ENCODE measurements at regions not wholly inside any gene's neighbourhood (a gene's known extent, or its start where the extent isn't known, plus 50 kb on each side); places are given as distances from the start of the nearest gene placed in this dataset.

DNA sequence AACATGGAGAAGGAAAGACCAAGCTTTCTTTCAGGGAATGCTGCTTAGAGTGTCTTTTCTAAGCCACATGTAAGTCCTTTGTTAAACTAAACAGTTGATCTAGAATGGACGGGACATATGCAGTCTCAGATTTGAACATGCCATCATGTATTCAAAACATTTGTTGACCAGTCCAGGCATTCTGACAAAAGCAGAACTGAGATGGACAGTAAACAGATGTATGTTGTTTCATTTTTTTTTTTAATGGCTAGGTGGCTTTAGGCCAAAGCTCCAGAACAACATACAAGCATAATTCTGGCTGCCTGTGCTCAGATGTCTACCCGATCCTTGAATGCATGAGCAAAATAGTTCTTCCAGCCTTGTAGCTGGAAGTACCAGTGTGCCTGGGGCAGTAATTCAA lies 1211.4 kb upstream of the FAM98A start:
- no peaks in the 10 kb centered on the region for H3K4me1 ChIP-seq (replicated peaks; ENCODE audit: insufficient read depth)
- no peak for DNase-seq
- intact Hi-C loops (cut with micrococcal nuclease; ENCODE audit: unreplicated experiment): no loop called here
- no peak overlapping the region for H3K4me3 ChIP-seq
- H3K36me3 ChIP-seq (ENCODE audit: low read depth): no peaks in the 10 kb centered on the region
- no TSS peak for BruUV-seq (replicated peaks)
- H3K4me2 ChIP-seq: no peak overlapping the region
- H3K79me2 ChIP-seq (ENCODE audit: low read depth): no peaks in the 10 kb centered on the region
- H3F3A ChIP-seq (ENCODE audit: insufficient read depth, low read depth): no peaks in the 10 kb centered on the region
- no peak overlapping the region for H3K27ac ChIP-seq
- ChIA-PET POLR2A (ENCODE audit: unreplicated experiment) (no interaction called here), CTCF (no interaction called here)
- H4K20me1 ChIP-seq (ENCODE audit: insufficient read depth): no peaks in the 10 kb centered on the region
- peaks cover 11% of the 10 kb centered on the region; the same call in 1 of the 2 replicates for H3K27me3 ChIP-seq (ENCODE audit: insufficient read depth, low read depth)
- no peaks in the 10 kb centered on the region for H3K9me3 ChIP-seq (ENCODE audit: insufficient read depth, low read depth)
- no peaks in the 10 kb centered on the region for H3K9me2 ChIP-seq (ENCODE audit: insufficient read depth)
- H2AFZ ChIP-seq: no peak overlapping the region
- TF ChIP-seq EZH2 (IDR thresholded peaks at IDR 0.05; ENCODE audit: low read depth): no peak
- TF ChIP-seq, protein P1, sequence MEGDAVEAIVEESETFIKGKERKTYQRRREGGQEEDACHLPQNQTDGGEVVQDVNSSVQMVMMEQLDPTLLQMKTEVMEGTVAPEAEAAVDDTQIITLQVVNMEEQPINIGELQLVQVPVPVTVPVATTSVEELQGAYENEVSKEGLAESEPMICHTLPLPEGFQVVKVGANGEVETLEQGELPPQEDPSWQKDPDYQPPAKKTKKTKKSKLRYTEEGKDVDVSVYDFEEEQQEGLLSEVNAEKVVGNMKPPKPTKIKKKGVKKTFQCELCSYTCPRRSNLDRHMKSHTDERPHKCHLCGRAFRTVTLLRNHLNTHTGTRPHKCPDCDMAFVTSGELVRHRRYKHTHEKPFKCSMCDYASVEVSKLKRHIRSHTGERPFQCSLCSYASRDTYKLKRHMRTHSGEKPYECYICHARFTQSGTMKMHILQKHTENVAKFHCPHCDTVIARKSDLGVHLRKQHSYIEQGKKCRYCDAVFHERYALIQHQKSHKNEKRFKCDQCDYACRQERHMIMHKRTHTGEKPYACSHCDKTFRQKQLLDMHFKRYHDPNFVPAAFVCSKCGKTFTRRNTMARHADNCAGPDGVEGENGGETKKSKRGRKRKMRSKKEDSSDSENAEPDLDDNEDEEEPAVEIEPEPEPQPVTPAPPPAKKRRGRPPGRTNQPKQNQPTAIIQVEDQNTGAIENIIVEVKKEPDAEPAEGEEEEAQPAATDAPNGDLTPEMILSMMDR (conservative IDR thresholded peaks at IDR 0.05): no peak

DNA sequence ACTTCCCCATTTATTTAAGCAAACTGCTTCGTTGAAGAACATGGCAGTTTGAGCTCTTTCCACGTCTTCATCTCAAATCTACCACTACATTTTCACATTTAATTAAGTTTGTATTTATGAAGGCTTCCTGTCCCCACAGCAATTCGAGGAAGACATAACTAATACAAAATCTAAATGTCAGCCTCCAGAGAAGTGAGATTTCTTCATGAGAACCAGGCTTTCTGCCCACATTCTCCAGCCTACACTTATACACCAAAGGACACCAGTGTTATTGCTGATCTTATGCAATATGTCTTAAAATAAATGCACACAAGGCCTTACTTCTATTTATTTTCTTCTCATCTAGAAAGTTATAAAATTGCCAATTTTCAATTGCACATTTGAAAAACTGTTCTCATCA lies 1209.3 kb upstream of the FAM98A start:
- Histone ChIP-seq H3K9me3 (ENCODE audit: insufficient read depth, low read depth) (no peaks in the 10 kb centered on the region), H3K27me3 (ENCODE audit: insufficient read depth, low read depth) (peaks cover 32% of the 10 kb centered on the region), H3K4me1 (replicated peaks; ENCODE audit: insufficient read depth) (no peaks in the 10 kb centered on the region), H3K36me3 (ENCODE audit: low read depth) (no peaks in the 10 kb centered on the region), H3K4me3 (no peak overlapping the region), H2AFZ (no peak overlapping the region), H3K4me2 (no peak overlapping the region), H4K20me1 (ENCODE audit: insufficient read depth) (no peaks in the 10 kb centered on the region), H3K27ac (no peak overlapping the region), H3F3A (ENCODE audit: insufficient read depth, low read depth) (no peaks in the 10 kb centered on the region), H3K9me2 (ENCODE audit: insufficient read depth) (no peaks in the 10 kb centered on the region), H3K79me2 (ENCODE audit: low read depth) (no peaks in the 10 kb centered on the region)
- DNase-seq: no peak
- no peak for TF ChIP-seq EZH2 (IDR thresholded peaks at IDR 0.05; ENCODE audit: low read depth)
- TF ChIP-seq, protein P1 (conservative IDR thresholded peaks at IDR 0.05): no peak
- POLR2A ChIA-PET (ENCODE audit: unreplicated experiment): no interaction called here
- no TSS peak for BruUV-seq (replicated peaks)
- intact Hi-C loops (cut with micrococcal nuclease; ENCODE audit: unreplicated experiment): no loop called here
- CTCF ChIA-PET: no interaction called here

DNA sequence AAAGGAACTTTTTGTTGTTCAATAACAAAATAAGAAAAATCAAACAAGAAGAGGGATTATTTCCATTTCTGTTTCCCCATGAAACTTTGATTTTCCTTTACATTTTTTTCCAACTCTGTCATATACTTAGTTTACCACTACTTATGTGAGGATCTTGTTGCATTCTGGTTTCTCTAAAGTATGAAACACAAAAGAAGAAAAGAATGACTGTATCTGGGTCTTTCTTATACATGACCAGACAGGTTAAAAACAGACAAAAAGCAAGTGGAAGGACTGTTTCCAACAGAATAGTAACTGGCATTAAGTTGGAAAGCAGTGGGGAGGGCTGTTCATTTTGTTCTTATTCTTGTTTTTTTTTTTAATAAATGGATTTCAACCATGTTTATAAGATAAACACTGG lies 1207.8 kb upstream of the FAM98A start:
- Histone ChIP-seq H3K27me3 (ENCODE audit: insufficient read depth, low read depth) (peaks cover 47% of the 10 kb centered on the region), H3K4me2 (no peak overlapping the region), H3K36me3 (ENCODE audit: low read depth) (no peaks in the 10 kb centered on the region), H2AFZ (no peak overlapping the region), H3K79me2 (ENCODE audit: low read depth) (no peaks in the 10 kb centered on the region), H3K9me3 (ENCODE audit: insufficient read depth, low read depth) (no peaks in the 10 kb centered on the region), H3K27ac (no peak overlapping the region), H3K9me2 (ENCODE audit: insufficient read depth) (no peaks in the 10 kb centered on the region), H4K20me1 (ENCODE audit: insufficient read depth) (no peaks in the 10 kb centered on the region), H3F3A (ENCODE audit: insufficient read depth, low read depth) (no peaks in the 10 kb centered on the region), H3K4me1 (replicated peaks; ENCODE audit: insufficient read depth) (no peaks in the 10 kb centered on the region), H3K4me3 (no peak overlapping the region)
- no peak for DNase-seq
- intact Hi-C loops (cut with micrococcal nuclease; ENCODE audit: unreplicated experiment): no loop called here
- TF ChIP-seq, protein P1 (conservative IDR thresholded peaks at IDR 0.05): no peak
- TF ChIP-seq EZH2 (IDR thresholded peaks at IDR 0.05; ENCODE audit: low read depth): no peak
- CTCF ChIA-PET: no interaction called here
- POLR2A ChIA-PET (ENCODE audit: unreplicated experiment): no interaction called here
- BruUV-seq (replicated peaks): no TSS peak

Measured in PC-9 (cell line).